ENCODE measurements at regions not wholly inside any gene's neighbourhood (a gene's known extent, or its start where the extent isn't known, plus 50 kb on each side); places are given as distances from the start of the nearest gene placed in this dataset.

DNA sequence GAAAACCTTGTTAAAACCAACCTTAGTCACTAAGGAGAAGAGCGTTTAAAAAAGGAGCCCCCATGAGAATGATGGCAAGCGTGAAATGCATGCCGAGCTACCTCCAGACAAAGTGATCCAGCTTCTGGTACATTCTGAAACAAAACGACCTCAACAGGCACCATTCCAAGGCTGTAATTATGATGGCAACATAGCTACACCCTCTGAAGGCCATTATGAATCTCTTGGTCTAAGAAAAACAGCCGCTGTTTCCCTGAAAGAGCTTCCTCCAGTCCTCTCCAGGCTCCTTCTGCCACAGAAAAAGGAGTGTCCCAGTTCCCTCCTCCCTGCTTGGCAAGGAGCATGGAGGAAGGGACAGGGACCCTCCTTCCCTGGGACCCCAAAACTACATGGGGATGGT is 50.0 kb upstream of the ABLIM1 start:
- TF ChIP-seq, protein P1, sequence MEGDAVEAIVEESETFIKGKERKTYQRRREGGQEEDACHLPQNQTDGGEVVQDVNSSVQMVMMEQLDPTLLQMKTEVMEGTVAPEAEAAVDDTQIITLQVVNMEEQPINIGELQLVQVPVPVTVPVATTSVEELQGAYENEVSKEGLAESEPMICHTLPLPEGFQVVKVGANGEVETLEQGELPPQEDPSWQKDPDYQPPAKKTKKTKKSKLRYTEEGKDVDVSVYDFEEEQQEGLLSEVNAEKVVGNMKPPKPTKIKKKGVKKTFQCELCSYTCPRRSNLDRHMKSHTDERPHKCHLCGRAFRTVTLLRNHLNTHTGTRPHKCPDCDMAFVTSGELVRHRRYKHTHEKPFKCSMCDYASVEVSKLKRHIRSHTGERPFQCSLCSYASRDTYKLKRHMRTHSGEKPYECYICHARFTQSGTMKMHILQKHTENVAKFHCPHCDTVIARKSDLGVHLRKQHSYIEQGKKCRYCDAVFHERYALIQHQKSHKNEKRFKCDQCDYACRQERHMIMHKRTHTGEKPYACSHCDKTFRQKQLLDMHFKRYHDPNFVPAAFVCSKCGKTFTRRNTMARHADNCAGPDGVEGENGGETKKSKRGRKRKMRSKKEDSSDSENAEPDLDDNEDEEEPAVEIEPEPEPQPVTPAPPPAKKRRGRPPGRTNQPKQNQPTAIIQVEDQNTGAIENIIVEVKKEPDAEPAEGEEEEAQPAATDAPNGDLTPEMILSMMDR (IDR thresholded peaks at IDR 0.05) = no peak
- Mint-ChIP-seq H3K27ac (no peak overlapping the region), H3K4me3 (no peak overlapping the region), H3K36me3 (ENCODE audit: low read depth) (no peaks in the 10 kb centered on the region), H3K4me1 (peaks cover 25% of the 10 kb centered on the region), H3K9me3 (no peaks in the 10 kb centered on the region), H3K27me3 (ENCODE audit: low read depth, poor library complexity) (no peaks in the 10 kb centered on the region)
- DNase-seq = no peak

- TF ChIP-seq, protein P1 (IDR thresholded peaks at IDR 0.05) = no peak
- no peak for DNase-seq
- no peaks in the 10 kb centered on the region for H3K27me3 Mint-ChIP-seq (ENCODE audit: low read depth, poor library complexity)
- H3K36me3 Mint-ChIP-seq (ENCODE audit: low read depth) = no peaks in the 10 kb centered on the region
- H3K27ac Mint-ChIP-seq = no peak overlapping the region
- H3K4me3 Mint-ChIP-seq = no peak overlapping the region
- H3K4me1 Mint-ChIP-seq = peaks cover 32% of the 10 kb centered on the region
- no peaks in the 10 kb centered on the region for H3K9me3 Mint-ChIP-seq
Measured at GRCh38 chr10:114708717-114709335, 50.8 kb upstream of the ABLIM1 start.

DNA sequence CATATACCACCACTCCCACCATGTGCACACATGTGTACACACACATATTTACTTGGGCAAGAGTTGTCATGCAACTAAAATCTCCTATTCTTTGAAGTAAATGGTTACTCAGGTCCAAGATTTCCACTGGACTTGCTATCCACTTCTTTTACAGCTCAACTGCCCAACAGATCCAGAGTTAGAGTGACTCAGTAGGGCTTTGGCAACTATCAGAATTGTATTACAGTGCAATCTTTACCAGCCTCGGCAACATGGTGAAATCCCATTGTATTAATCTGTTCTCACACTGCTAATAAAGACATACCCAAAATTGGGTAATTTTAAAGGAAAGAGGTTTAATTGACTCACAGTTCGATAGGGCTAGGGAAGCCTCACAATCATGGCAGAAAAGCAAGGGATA is 51.9 kb upstream of the ABLIM1 start:
- DNase-seq = no peak
- Mint-ChIP-seq H3K4me3 (no peak overlapping the region), H3K4me1 (peaks cover 44% of the 10 kb centered on the region), H3K36me3 (ENCODE audit: low read depth) (no peaks in the 10 kb centered on the region), H3K9me3 (no peaks in the 10 kb centered on the region), H3K27me3 (ENCODE audit: low read depth, poor library complexity) (no peaks in the 10 kb centered on the region), H3K27ac (no peak overlapping the region)
- TF ChIP-seq, protein P1 (IDR thresholded peaks at IDR 0.05) = no peak

- peaks cover 44% of the 10 kb centered on the region for H3K4me1 Mint-ChIP-seq
- no peak overlapping the region for H3K4me3 Mint-ChIP-seq
- TF ChIP-seq, protein P1 (IDR thresholded peaks at IDR 0.05) = no peak
- H3K27ac Mint-ChIP-seq = no peak overlapping the region
- H3K27me3 Mint-ChIP-seq (ENCODE audit: low read depth, poor library complexity) = no peaks in the 10 kb centered on the region
- no peaks in the 10 kb centered on the region for H3K36me3 Mint-ChIP-seq (ENCODE audit: low read depth)
- no peak for DNase-seq
- no peaks in the 10 kb centered on the region for H3K9me3 Mint-ChIP-seq
Measured at GRCh38 chr10:114711176-114711868, 53.2 kb upstream of the ABLIM1 start.

- Mint-ChIP-seq H3K27ac (no peak overlapping the region), H3K27me3 (ENCODE audit: low read depth, poor library complexity) (no peaks in the 10 kb centered on the region), H3K4me3 (no peak overlapping the region), H3K36me3 (ENCODE audit: low read depth) (no peaks in the 10 kb centered on the region), H3K4me1 (peaks cover 44% of the 10 kb centered on the region), H3K9me3 (no peaks in the 10 kb centered on the region)
- DNase-seq = no peak
- TF ChIP-seq, protein P1 (IDR thresholded peaks at IDR 0.05) = no peak
Measured at GRCh38 chr10:114711869-114712250, 53.8 kb upstream of the ABLIM1 start.

Measured in nephron progenitor cell (in vitro differentiated cells).